CD4-positive, alpha-beta T cell (primary cell): ENCODE measurements at regions not wholly inside any gene's neighbourhood (a gene's known extent, or its start where the extent isn't known, plus 50 kb on each side); places are given as distances from the start of the nearest gene placed in this dataset.

Source experiments
- ATAC-seq: fragments of 200-7000 bp; cut with Tn5 transposase; one replicate; pipeline ENCODE4 v1.10.0; 2022; ENCODE audit warnings: mild to moderate bottlenecking; ENCODE audit not compliant: poor library complexity
- CTCF ChIA-PET: fragments of 350-600 bp; sonication (Branson Sonifier 250); formaldehyde crosslinking; loops from one replicate; lab custom pipeline; 2021; ENCODE audit warnings: antibody characterized with exemption, inconsistent platforms; lab: Charles Lee
- POLR2A ChIA-PET: fragments of 350-600 bp; sonication (Branson Sonifier 250); formaldehyde crosslinking; loops from one replicate; lab custom pipeline; 2021; ENCODE audit warnings: antibody characterized with exemption, inconsistent platforms; lab: Charles Lee
- DNase-seq, 14 experiments: peaks; one replicate each; pipeline ENCODE4 v3.0.0-alpha.2; 2013 to 2020; ENCODE audit warnings: mixed read lengths in 2 of 14
- H3K27ac ChIP-seq, 2 donors: one replicate each; pipeline versions ENCODE4 v1.5.1 to v1.7.0; 2013; ENCODE audit warnings: low read length in 2 of 2, low read depth in 1 of 2, mild to moderate bottlenecking in 1 of 2
- H3K27me3 ChIP-seq, 2 experiments: 1 replicate in 1 of 2; 2 replicates in 1 of 2; pipeline versions ENCODE4 v1.6.1 to v1.7.0; 2013; ENCODE audit warnings: low read length in 2 of 2, control low read depth in 1 of 2, mild to moderate bottlenecking in 1 of 2, moderate library complexity in 1 of 2; ENCODE audit not compliant: insufficient read depth in 2 of 2, control insufficient read depth in 1 of 2
- H3K36me3 ChIP-seq: one replicate; pipeline ENCODE4 v1.6.1; 2013; ENCODE audit warnings: low read length, control low read depth; ENCODE audit not compliant: insufficient read depth
- H3K4me1 ChIP-seq: one replicate; pipeline ENCODE4 v1.6.1; 2013; ENCODE audit warnings: low read length, control low read depth; ENCODE audit not compliant: insufficient read depth
- H3K4me3 ChIP-seq: one replicate; pipeline ENCODE4 v1.5.1; 2013; ENCODE audit warnings: mild to moderate bottlenecking, low read length, moderate library complexity
- H3K9me3 ChIP-seq, 2 experiments: 1 replicate in 1 of 2; 2 replicates in 1 of 2; pipeline versions ENCODE4 v1.6.1 to v1.7.0; 2013; ENCODE audit warnings: low read length in 2 of 2, mild to moderate bottlenecking in 2 of 2, control low read depth in 1 of 2, moderate library complexity in 1 of 2; ENCODE audit not compliant: control insufficient read depth in 1 of 2, insufficient read depth in 1 of 2
- H3K27ac Mint-ChIP-seq: one replicate; pipeline ENCODE4 v1.8.0; 2020; ENCODE audit warnings: mixed read lengths
- H3K27me3 Mint-ChIP-seq: one replicate; pipeline ENCODE4 v1.8.0; 2021; ENCODE audit warnings: mixed read lengths
- H3K36me3 Mint-ChIP-seq: one replicate; pipeline ENCODE4 v1.8.0; 2021; ENCODE audit warnings: low read depth, mixed read lengths
- H3K4me1 Mint-ChIP-seq: one replicate; pipeline ENCODE4 v1.8.0; 2021; ENCODE audit warnings: low read depth, mixed read lengths
- H3K4me3 Mint-ChIP-seq: one replicate; pipeline ENCODE4 v1.8.0; 2020; ENCODE audit warnings: mild to moderate bottlenecking, mixed read lengths
- H3K9me3 Mint-ChIP-seq: one replicate; pipeline ENCODE4 v1.8.0; 2020; ENCODE audit warnings: mixed read lengths
- CTCF ChIP-seq: fragments of 200-600 bp; IDR thresholded peaks from one replicate; pipeline ENCODE4 v1.8.0; 2022; ENCODE audit warnings: antibody characterized with exemption, mild to moderate bottlenecking
- intact Hi-C, 2 experiments: fragments of 100-400 bp; cut with DNase I in 1 of 2; cut with micrococcal nuclease in 1 of 2; formaldehyde crosslinking; loops; one replicate each; pipeline versions ENCODE4 v1.15.1 to v1.9.0; 2023 to 2025; cut with DNase I, micrococcal nuclease

GRCh38 chr12:38160318-38161122, 156.1 kb upstream of the ALG10B start:
- peaks cover 4% of the 10 kb centered on the region for H3K9me3 Mint-ChIP-seq
- intact Hi-C loops = no loop called here
- TF ChIP-seq CTCF = no peak
- Histone ChIP-seq H3K4me3 (no peak overlapping the region), H3K36me3 (no peaks in the 10 kb centered on the region), H3K9me3 (peaks cover 0 to 83% of the 10 kb centered on the region in 2 experiments), H3K27ac (no peak overlapping the region), H3K4me1 (no peaks in the 10 kb centered on the region), H3K27me3 (no peaks in the 10 kb centered on the region)
- no peaks in the 10 kb centered on the region for H3K4me1 Mint-ChIP-seq
- no peaks in the 10 kb centered on the region for H3K36me3 Mint-ChIP-seq
- DNase-seq (no peak), ATAC-seq (no peak)
- H3K27ac Mint-ChIP-seq = no peak overlapping the region
- POLR2A ChIA-PET = no interaction called here
- H3K4me3 Mint-ChIP-seq = no peak overlapping the region
- CTCF ChIA-PET = no interaction called here
- no peaks in the 10 kb centered on the region for H3K27me3 Mint-ChIP-seq

GRCh38 chr12:38161123-38162000, 155.2 kb upstream of the ALG10B start:
- Histone ChIP-seq H3K27ac (no peak overlapping the region), H3K4me3 (no peak overlapping the region), H3K4me1 (no peaks in the 10 kb centered on the region), H3K36me3 (no peaks in the 10 kb centered on the region), H3K9me3 (peaks cover 0 to 75% of the 10 kb centered on the region in 2 experiments), H3K27me3 (no peaks in the 10 kb centered on the region)
- H3K4me1 Mint-ChIP-seq = no peaks in the 10 kb centered on the region
- no peaks in the 10 kb centered on the region for H3K36me3 Mint-ChIP-seq
- H3K9me3 Mint-ChIP-seq = peaks cover 4% of the 10 kb centered on the region
- no peak for DNase-seq
- no peak for ATAC-seq
- intact Hi-C loops = no loop called here
- ChIA-PET POLR2A (no interaction called here), CTCF (no interaction called here)
- TF ChIP-seq CTCF = no peak
- no peak overlapping the region for H3K4me3 Mint-ChIP-seq
- H3K27ac Mint-ChIP-seq = no peak overlapping the region
- no peaks in the 10 kb centered on the region for H3K27me3 Mint-ChIP-seq

GRCh38 chr12:38162013-38162412, 154.6 kb upstream of the ALG10B start:
- Histone ChIP-seq H3K27me3 (no peaks in the 10 kb centered on the region), H3K27ac (no peak overlapping the region), H3K36me3 (no peaks in the 10 kb centered on the region), H3K4me3 (no peak overlapping the region), H3K9me3 (peaks cover 0 to 68% of the 10 kb centered on the region in 2 experiments), H3K4me1 (no peaks in the 10 kb centered on the region)
- no peaks in the 10 kb centered on the region for H3K36me3 Mint-ChIP-seq
- ChIA-PET CTCF (no interaction called here), POLR2A (no interaction called here)
- H3K4me1 Mint-ChIP-seq = no peaks in the 10 kb centered on the region
- H3K4me3 Mint-ChIP-seq = no peak overlapping the region
- TF ChIP-seq CTCF = no peak
- intact Hi-C loops = no loop called here
- ATAC-seq (no peak), DNase-seq (no peak)
- no peak overlapping the region for H3K27ac Mint-ChIP-seq
- H3K9me3 Mint-ChIP-seq = peaks cover 4% of the 10 kb centered on the region
- H3K27me3 Mint-ChIP-seq = no peaks in the 10 kb centered on the region
